ENCODE measurements at regions not wholly inside any gene's neighbourhood (a gene's known extent, or its start where the extent isn't known, plus 50 kb on each side); places are given as distances from the start of the nearest gene placed in this dataset.
"Not testable (repeated sequence)": the region's sequence is repeated elsewhere in the genome, so short reads cannot be mapped to it uniquely, and the experiment has no call there.

GRCh38 chr5:82605441-82605973 is 327.4 kb upstream of the RPS23 start:
- DNase-seq (ENCODE audit: low spot score), result no peak

- no peak for DNase-seq (ENCODE audit: low spot score)
These were observed 325.2 kb upstream of the RPS23 start for GRCh38 chr5:82603033-82603987.

DNA sequence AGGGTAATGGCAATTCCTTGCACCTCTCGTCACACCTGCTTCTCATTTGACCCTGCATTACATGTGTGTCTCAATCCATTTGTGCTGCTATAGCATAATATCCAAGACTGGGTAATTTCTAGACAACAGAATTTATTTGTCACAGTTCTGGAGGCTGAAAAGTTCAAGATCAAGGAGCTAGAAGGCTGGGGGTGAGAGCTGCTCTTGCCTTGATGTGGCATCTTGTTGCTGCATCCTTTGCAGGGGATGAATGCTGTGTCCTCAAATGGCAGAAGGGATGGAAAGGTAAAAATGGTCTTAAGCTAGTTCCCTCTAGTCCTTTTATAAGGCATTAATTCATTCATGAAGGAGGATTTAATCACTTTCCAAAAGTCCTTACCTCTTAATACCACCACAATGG is 323.7 kb upstream of the RPS23 start:
- no peak for DNase-seq (ENCODE audit: low spot score)

DNA sequence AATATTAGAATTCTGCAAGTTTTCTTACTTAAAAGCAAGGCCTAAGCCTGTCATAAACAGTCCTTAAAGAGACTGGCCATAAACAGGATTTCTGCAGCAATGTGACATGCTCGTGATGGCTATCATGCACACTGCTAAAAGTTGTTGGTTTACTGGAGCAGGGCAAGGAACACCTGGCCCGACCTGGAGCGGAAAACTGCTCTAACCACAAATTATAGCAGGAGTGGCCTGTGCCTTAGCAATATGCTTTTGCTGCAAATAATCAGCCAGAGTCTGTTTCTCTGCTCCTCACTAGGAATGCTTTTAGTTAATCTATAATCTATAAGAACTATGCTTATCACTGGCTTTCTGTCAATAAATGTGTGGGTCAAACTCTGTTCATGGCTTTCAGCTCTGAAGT is 322.9 kb upstream of the RPS23 start:
- no peak for DNase-seq (ENCODE audit: low spot score)

DNA sequence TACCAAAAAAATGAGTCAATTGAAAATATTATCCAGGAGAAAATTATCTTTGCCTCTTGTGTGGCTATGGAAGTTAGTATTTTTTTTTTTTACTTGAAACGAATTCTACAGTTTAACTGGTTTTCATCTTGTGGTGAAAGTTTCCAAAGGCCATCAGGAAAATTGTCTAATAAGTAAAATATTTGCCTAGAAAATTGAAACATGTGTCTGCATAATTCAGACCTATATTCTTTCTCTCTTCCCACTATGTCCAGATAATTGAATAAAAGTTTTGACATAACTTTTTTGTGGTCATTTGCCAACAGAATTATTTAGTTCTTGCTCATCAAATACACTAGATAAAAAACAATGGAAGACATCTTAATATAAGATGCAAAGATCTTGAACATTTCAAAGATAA is 321.5 kb upstream of the RPS23 start:
- DNase-seq (ENCODE audit: low spot score), result no peak

- no peak for DNase-seq (ENCODE audit: low spot score)
These were observed 320.9 kb upstream of the RPS23 start for GRCh38 chr5:82599030-82599429.

DNA sequence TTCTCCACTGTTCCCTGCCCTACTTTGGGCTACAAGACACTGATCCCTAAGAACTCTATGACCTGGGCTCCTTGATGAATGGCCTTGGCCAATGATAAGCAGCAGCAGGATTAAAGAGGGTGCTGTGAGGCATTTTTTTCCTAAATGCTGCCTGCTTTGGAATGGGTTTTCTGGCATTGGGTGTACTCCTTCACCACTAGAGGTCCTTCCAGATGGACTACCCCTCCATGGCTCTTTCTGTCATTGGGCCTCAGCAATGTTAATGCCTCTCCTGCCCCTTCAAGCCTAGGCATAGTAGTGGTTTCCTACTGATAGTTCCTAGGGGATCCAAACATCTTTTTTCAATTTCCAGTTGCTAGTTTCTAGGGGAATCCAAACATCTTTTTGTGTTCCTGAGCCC is 319.3 kb upstream of the RPS23 start:
- no peak for DNase-seq (ENCODE audit: low spot score)

DNA sequence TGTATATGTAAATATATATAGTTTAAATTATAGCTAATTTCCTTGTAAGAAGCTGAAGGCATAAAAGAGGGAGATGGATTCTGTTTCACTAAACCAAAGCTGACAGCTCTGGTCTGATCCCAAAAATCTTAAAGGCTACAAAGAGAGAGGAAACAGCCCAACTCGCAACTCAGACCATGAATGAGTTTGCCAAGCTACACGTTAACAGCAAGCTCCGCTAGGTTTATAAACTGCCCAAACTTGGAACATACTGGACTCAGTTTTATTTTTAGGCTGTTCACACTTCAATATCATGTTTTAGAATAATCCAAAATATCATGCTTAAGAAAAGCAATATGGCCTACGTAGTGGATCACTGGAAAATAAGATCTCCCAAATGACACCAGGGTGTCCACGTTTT is 318.3 kb upstream of the RPS23 start:
- no peak for DNase-seq (ENCODE audit: low spot score)

DNA sequence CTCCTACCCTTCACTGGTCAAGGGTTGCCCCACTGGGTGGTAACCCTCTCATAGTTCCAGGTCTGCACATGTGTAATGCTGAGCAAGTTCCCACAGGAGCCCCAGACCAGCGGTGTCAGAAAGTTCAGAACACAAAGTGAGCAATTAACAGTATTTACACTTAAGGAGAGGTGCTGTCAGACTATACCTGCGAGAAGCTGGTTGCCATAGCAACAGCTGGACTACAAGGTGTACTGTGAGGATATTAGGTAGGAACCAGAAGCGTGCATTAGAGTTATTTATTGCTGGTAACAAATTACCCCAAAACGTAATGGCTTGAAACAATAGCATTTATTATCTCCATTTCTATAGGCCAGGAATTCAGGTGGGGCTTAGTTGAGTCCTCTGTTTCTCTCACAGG is 317.0 kb upstream of the RPS23 start:
- no peak for DNase-seq (ENCODE audit: low spot score)

DNA sequence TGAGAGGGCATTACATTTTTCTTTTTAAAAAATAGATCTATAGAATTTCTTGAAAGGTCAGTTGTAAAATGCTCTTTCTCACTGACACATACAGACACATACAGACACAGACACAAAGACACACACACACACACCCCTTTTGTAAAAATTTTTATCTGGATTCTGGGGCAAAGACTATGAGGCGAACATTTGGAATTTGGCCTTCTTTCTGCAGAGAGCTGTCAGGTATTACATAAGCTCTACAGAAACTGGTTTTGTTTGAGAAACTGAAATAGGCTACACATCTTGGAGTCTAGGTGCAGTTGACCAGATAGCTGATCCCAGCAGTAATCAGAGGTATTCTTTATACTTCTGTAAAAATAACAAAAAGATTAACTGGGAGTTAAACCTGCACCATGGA is 315.9 kb upstream of the RPS23 start:
- DNase-seq (ENCODE audit: low spot score), result peak; percentile 14

DNA sequence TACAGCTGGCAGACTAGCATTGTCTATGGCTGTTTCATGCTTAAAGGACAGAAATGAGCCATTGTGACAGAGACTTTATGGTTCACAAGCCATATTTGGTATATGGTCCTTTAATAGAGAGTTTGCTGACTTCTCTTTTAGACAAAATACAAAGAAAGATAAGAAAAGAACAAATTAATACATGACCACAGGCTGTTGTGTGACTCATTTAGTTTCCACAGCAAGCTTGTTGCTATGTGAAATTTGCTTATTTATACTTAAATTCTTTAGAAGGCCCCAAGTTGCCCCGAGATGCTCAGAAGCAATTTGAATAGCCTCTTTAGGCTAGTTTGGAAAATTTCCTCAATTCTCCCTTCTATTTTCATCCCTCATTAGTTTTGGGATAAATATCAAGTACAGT is 315.3 kb upstream of the RPS23 start:
- DNase-seq (ENCODE audit: low spot score), result peak; percentile 22

DNA sequence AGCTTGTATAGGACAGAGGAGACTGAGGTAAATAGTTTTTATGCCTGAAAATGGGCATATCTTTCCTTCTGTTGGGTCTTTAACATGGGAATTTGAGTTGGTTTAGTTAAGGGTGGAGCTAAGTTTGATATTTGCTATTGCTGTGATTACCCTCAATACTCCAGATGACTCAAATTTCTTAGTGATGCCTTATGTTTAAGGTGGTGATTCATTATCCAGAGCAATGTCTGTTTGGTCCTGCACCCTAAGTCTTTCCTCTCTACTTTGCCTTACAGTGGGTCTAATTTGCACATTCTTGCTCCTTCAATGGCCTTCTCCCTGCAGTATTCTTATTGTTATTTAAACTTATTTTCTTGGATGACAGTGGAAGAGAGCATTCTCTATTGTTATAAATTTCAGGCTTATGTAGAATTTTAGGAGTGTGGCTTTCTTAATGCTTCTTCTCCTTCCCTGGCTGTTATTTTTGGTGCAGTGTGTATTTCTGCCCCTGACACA is 312.9 kb upstream of the RPS23 start:
- no peak for DNase-seq (ENCODE audit: low spot score)

- no peak for DNase-seq (ENCODE audit: low spot score)
These were observed 312.0 kb upstream of the RPS23 start for GRCh38 chr5:82590112-82590511.

GRCh38 chr5:82586661-82587310 is 308.6 kb upstream of the RPS23 start:
- no peak for DNase-seq (ENCODE audit: low spot score)

GRCh38 chr5:82586181-82586580 is 308.0 kb upstream of the RPS23 start:
- peak; percentile 18 for DNase-seq (ENCODE audit: low spot score)

DNA sequence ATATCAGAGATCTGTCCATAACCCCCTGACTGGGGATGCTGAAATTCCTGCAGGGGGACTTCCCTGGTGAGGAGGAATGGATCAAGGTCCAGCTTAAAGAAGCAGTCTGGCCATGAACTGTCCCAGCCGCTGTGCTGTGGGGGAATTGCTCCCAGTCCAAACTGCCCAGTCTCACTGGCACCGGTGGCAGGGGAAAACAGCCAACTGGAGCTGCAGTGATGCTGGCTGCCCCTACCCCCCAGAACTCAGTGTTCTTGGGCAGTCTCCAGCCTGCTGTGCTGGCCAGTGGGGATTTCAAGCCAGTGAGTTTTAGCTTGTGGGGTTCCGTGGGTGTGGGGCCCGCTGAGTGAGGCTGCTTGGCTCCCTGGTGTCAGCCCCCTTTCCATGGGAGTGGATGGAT is 306.5 kb upstream of the RPS23 start:
- no peak for DNase-seq (ENCODE audit: low spot score)

DNA sequence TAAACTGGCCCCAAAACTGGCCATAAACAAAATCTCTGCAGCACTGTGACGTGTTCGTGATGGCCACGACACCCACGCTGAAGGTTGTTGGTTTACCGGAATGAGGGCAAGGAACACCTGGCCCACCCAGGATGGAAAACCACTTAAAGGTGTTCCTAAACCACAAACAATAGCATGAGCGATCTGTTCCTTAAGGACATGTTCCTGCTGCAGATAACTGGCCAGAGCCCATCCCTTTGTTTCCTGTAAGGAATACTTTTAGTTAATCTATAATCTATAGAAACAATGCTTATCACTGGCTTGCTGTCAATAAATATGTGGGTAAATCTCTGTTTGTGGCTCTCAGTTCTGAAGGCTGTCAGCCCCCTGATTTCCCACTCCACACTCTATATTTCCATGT is 305.2 kb upstream of the RPS23 start:
- DNase-seq (ENCODE audit: low spot score), result not testable (repeated sequence)

DNA sequence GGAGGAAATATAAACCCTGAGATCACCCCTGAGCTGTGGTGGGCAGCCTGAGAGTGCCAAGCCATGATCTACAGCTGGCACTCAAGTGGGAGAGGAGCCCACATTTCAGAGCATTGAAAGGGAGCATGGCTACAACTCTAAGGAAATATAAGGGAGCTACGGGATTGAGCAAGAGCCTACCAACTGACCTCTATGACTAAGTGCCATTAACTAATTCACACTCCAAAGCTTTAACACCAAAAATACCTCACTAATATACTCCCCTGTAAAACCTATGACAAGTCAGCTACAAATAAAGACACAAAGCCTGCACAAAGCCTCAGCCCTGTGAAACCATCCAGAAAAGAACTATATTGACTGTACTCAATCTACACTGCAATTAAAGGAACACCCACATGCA is 286.8 kb upstream of the RPS23 start:
- no peak for DNase-seq (ENCODE audit: low spot score)

DNA sequence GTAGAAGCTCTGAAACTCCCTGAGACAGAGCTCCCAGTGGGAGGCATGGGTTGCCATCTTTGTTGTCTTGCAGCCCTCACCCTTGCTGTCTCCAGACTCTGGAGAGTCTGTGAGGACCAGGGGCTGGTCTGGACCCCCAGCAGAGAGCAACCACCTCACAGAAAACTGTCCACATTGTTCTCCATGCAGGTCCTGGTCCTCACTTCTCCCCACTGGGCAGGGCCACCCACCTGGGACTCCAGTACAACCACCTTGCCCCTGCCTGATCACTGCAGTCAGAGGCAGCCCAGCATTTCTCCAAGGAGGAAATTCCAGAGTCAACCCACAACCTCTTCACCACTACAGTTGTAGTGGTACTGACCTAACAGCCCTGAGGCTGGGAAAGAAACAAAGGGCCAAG is 285.6 kb upstream of the RPS23 start:
- no peak for DNase-seq (ENCODE audit: low spot score)

DNA sequence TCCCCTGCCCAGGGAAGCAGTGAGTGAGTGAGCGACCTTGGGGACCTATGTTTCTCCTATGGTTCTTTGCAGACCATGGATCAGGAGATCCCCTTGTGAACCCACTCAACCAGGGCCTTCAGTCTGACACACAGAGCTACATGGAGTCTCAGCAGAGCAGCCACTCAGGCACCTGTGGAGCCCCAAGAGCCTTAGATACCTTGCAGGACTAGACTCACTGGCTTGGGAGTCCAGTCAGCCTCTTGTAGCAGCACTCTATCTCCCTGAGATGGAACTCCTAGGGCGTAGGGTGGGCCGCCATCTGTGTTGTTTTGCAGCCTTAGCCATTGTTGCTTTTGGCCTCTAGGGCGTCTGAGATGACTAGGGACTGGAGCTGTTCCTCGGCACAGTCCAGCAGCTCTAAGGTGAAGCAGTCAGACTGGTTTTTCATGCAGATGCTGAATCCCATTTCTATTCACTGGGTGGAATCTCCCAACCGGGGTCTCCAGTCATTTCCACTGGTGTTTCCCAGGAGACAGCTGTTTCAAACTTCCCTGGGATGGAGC is 284.6 kb upstream of the RPS23 start:
- DNase-seq (ENCODE audit: low spot score), result no peak

- DNase-seq (ENCODE audit: low spot score), result peak; percentile 73
These were observed 283.6 kb upstream of the RPS23 start for GRCh38 chr5:82561797-82562196.

DNA sequence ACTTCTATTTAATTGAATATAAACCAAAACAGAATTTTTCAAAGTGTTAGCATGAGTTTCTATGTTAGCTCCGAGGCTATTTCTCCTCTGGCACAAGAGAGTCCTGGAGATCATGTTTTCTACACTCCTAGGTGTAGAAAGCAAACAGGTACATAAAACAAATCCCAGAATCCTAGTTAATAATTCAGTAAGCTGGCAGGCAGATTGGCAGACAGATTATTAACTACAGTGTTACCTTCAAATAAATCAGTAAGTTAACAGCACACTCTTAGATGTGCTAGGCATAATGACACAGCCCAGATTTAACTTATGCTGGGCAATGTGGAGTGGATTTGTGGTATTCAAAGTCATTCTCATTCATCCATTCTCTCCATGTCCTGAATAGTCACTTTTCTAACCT is 282.8 kb upstream of the RPS23 start:
- DNase-seq (ENCODE audit: low spot score), result no peak

Data from umbilical cord (tissue), 1 donor.